ENCODE measurements at regions not wholly inside any gene's neighbourhood (a gene's known extent, or its start where the extent isn't known, plus 50 kb on each side); places are given as distances from the start of the nearest gene placed in this dataset.

GRCh38 chr2:107607054-107607453, 219.6 kb upstream of the RGPD4 start:
- Histone ChIP-seq H3K27ac (no peak overlapping the region), H3K9me3 (ENCODE audit: low read depth, low read length) (no peaks in the 10 kb centered on the region), H3K4me3 (no peak overlapping the region), H3K36me3 (ENCODE audit: insufficient read depth, low read length) (no peaks in the 10 kb centered on the region), H3K9ac (ENCODE audit: insufficient read length) (no peak overlapping the region)
- no peak for DNase-seq (ENCODE audit: low read depth, low spot score)
- TF ChIP-seq POLR2AphosphoS5 (IDR thresholded peaks at IDR 0.05; ENCODE audit: borderline replicate concordance, low read depth, low read length) (no peak), FOXP2 (optimal IDR thresholded peaks at IDR 0.05; ENCODE audit: control extremely low read depth, extremely low read length, insufficient read depth) (no peak), EZH2 (IDR thresholded peaks at IDR 0.05) (no peak)

- TF ChIP-seq POLR2AphosphoS5 (IDR thresholded peaks at IDR 0.05; ENCODE audit: borderline replicate concordance, low read depth, low read length) (no peak), FOXP2 (optimal IDR thresholded peaks at IDR 0.05; ENCODE audit: control extremely low read depth, extremely low read length, insufficient read depth) (no peak), EZH2 (IDR thresholded peaks at IDR 0.05) (no peak)
- H3K27ac ChIP-seq = no peak overlapping the region
- H3K9me3 ChIP-seq (ENCODE audit: low read depth, low read length) = no peaks in the 10 kb centered on the region
- no peak overlapping the region for H3K9ac ChIP-seq (ENCODE audit: insufficient read length)
- H3K4me3 ChIP-seq = no peak overlapping the region
- no peaks in the 10 kb centered on the region for H3K36me3 ChIP-seq (ENCODE audit: insufficient read depth, low read length)
- DNase-seq (ENCODE audit: low read depth, low spot score) = no peak
Measured at GRCh38 chr2:107607473-107607872, 219.2 kb upstream of the RGPD4 start.

GRCh38 chr2:107615039-107615438, 211.7 kb upstream of the RGPD4 start:
- H3K9me3 ChIP-seq (ENCODE audit: low read depth, low read length) = no peaks in the 10 kb centered on the region
- no peak overlapping the region for H3K4me3 ChIP-seq
- H3K27ac ChIP-seq = no peak overlapping the region
- H3K9ac ChIP-seq (ENCODE audit: insufficient read length) = no peak overlapping the region
- TF ChIP-seq POLR2AphosphoS5 (IDR thresholded peaks at IDR 0.05; ENCODE audit: borderline replicate concordance, low read depth, low read length) = no peak
- TF ChIP-seq FOXP2 (optimal IDR thresholded peaks at IDR 0.05; ENCODE audit: control extremely low read depth, extremely low read length, insufficient read depth) = no peak
- no peak for TF ChIP-seq EZH2 (IDR thresholded peaks at IDR 0.05)
- no peak for DNase-seq (ENCODE audit: low read depth, low spot score)
- no peaks in the 10 kb centered on the region for H3K36me3 ChIP-seq (ENCODE audit: insufficient read depth, low read length)

GRCh38 chr2:107618769-107619168, 207.9 kb upstream of the RGPD4 start:
- DNase-seq (ENCODE audit: low read depth, low spot score) = no peak
- Histone ChIP-seq H3K4me3 (no peak overlapping the region), H3K9ac (ENCODE audit: insufficient read length) (no peak overlapping the region), H3K27ac (no peak overlapping the region), H3K9me3 (ENCODE audit: low read depth, low read length) (no peaks in the 10 kb centered on the region), H3K36me3 (ENCODE audit: insufficient read depth, low read length) (no peaks in the 10 kb centered on the region)
- no peak for TF ChIP-seq EZH2 (IDR thresholded peaks at IDR 0.05)
- TF ChIP-seq POLR2AphosphoS5 (IDR thresholded peaks at IDR 0.05; ENCODE audit: borderline replicate concordance, low read depth, low read length) = no peak
- TF ChIP-seq FOXP2 (optimal IDR thresholded peaks at IDR 0.05; ENCODE audit: control extremely low read depth, extremely low read length, insufficient read depth) = no peak

GRCh38 chr2:107621186-107622165, 205.2 kb upstream of the RGPD4 start:
- TF ChIP-seq FOXP2 (optimal IDR thresholded peaks at IDR 0.05; ENCODE audit: control extremely low read depth, extremely low read length, insufficient read depth) (no peak), EZH2 (IDR thresholded peaks at IDR 0.05) (no peak), POLR2AphosphoS5 (IDR thresholded peaks at IDR 0.05; ENCODE audit: borderline replicate concordance, low read depth, low read length) (no peak)
- Histone ChIP-seq H3K27ac (no peak overlapping the region), H3K9me3 (ENCODE audit: low read depth, low read length) (no peaks in the 10 kb centered on the region; the same call in 1 of the 2 replicates), H3K9ac (ENCODE audit: insufficient read length) (no peak overlapping the region), H3K36me3 (ENCODE audit: insufficient read depth, low read length) (no peaks in the 10 kb centered on the region), H3K4me3 (no peak overlapping the region)
- no peak for DNase-seq (ENCODE audit: low read depth, low spot score)

GRCh38 chr2:107622741-107623310, 203.9 kb upstream of the RGPD4 start:
- TF ChIP-seq POLR2AphosphoS5 (IDR thresholded peaks at IDR 0.05; ENCODE audit: borderline replicate concordance, low read depth, low read length) (no peak), EZH2 (IDR thresholded peaks at IDR 0.05) (no peak), FOXP2 (optimal IDR thresholded peaks at IDR 0.05; ENCODE audit: control extremely low read depth, extremely low read length, insufficient read depth) (no peak)
- H3K36me3 ChIP-seq (ENCODE audit: insufficient read depth, low read length) = no peaks in the 10 kb centered on the region
- H3K9ac ChIP-seq (ENCODE audit: insufficient read length) = no peak overlapping the region
- H3K9me3 ChIP-seq (ENCODE audit: low read depth, low read length) = no peaks in the 10 kb centered on the region; the same call in 1 of the 2 replicates
- H3K4me3 ChIP-seq = no peak overlapping the region
- DNase-seq (ENCODE audit: low read depth, low spot score) = no peak
- H3K27ac ChIP-seq = no peak overlapping the region

- Histone ChIP-seq H3K36me3 (ENCODE audit: insufficient read depth, low read length) (no peaks in the 10 kb centered on the region), H3K9ac (ENCODE audit: insufficient read length) (no peak overlapping the region), H3K9me3 (ENCODE audit: low read depth, low read length) (no peaks in the 10 kb centered on the region; the same call in 1 of the 2 replicates), H3K27ac (no peak overlapping the region), H3K4me3 (no peak overlapping the region)
- DNase-seq (ENCODE audit: low read depth, low spot score) = no peak
- TF ChIP-seq POLR2AphosphoS5 (IDR thresholded peaks at IDR 0.05; ENCODE audit: borderline replicate concordance, low read depth, low read length) (no peak), FOXP2 (optimal IDR thresholded peaks at IDR 0.05; ENCODE audit: control extremely low read depth, extremely low read length, insufficient read depth) (no peak), EZH2 (IDR thresholded peaks at IDR 0.05) (no peak)
Measured at GRCh38 chr2:107625982-107626381, 200.7 kb upstream of the RGPD4 start.

GRCh38 chr2:107627164-107627563, 199.5 kb upstream of the RGPD4 start:
- no peaks in the 10 kb centered on the region for H3K36me3 ChIP-seq (ENCODE audit: insufficient read depth, low read length)
- H3K27ac ChIP-seq = no peak overlapping the region
- no peak overlapping the region for H3K4me3 ChIP-seq
- no peak overlapping the region for H3K9ac ChIP-seq (ENCODE audit: insufficient read length)
- DNase-seq (ENCODE audit: low read depth, low spot score) = no peak
- no peaks in the 10 kb centered on the region; the same call in 1 of the 2 replicates for H3K9me3 ChIP-seq (ENCODE audit: low read depth, low read length)
- no peak for TF ChIP-seq POLR2AphosphoS5 (IDR thresholded peaks at IDR 0.05; ENCODE audit: borderline replicate concordance, low read depth, low read length)
- no peak for TF ChIP-seq EZH2 (IDR thresholded peaks at IDR 0.05)
- TF ChIP-seq FOXP2 (optimal IDR thresholded peaks at IDR 0.05; ENCODE audit: control extremely low read depth, extremely low read length, insufficient read depth) = no peak
